DOHH2 (cell line): ENCODE measurements at regions not wholly inside any gene's neighbourhood (a gene's known extent, or its start where the extent isn't known, plus 50 kb on each side); places are given as distances from the start of the nearest gene placed in this dataset.

Experiments
- H3F3A ChIP-seq: fragments of 200-600 bp; sonication (generic), shearing (Covaris generic); 2 replicates; pipeline ENCODE4 v1.6.0; 2016; ENCODE audit warnings: antibody characterized with exemption, mild to moderate bottlenecking; ENCODE audit not compliant: control insufficient read depth, insufficient read depth
- H3K27ac ChIP-seq: fragments of 200-600 bp; sonication (generic); 2 replicates; pipeline ENCODE4 v1.5.1; 2014; ENCODE audit warnings: low read depth, mild to moderate bottlenecking, low read length, moderate library complexity
- H3K27me3 ChIP-seq: fragments of 200-600 bp; sonication (generic); 2 replicates; pipeline ENCODE4 v1.6.1; 2014; ENCODE audit warnings: mild to moderate bottlenecking, low read length, mixed read lengths; ENCODE audit not compliant: control insufficient read depth
- H3K36me3 ChIP-seq: fragments of 200-600 bp; sonication (generic); 2 replicates; pipeline ENCODE4 v1.6.1; 2014; ENCODE audit warnings: mild to moderate bottlenecking, low read length, moderate library complexity, mixed read lengths; ENCODE audit not compliant: control insufficient read depth
- H3K4me1 ChIP-seq: fragments of 200-600 bp; sonication (generic); 2 replicates; pipeline ENCODE4 v1.6.1; 2014; ENCODE audit warnings: mild to moderate bottlenecking, low read length, mixed read lengths; ENCODE audit not compliant: control insufficient read depth
- H3K4me2 ChIP-seq: fragments of 200-600 bp; sonication (generic); 2 replicates; pipeline ENCODE4 v1.6.0; 2014; ENCODE audit warnings: mild to moderate bottlenecking, low read length, moderate library complexity
- H3K4me3 ChIP-seq: fragments of 200-600 bp; sonication (generic); 2 replicates; pipeline ENCODE4 v1.5.1; 2014; ENCODE audit warnings: mild to moderate bottlenecking, low read length, mixed read lengths
- H3K79me2 ChIP-seq: fragments of 200-600 bp; sonication (generic); 2 replicates; pipeline ENCODE4 v1.6.1; 2014; ENCODE audit warnings: mild to moderate bottlenecking, low read length, mixed read lengths; ENCODE audit not compliant: control insufficient read depth
- H3K9me2 ChIP-seq: fragments of 200-600 bp; sonication (generic); replicated peaks from 2 replicates; pipeline ENCODE4 v1.6.1; 2014; ENCODE audit warnings: mild to moderate bottlenecking, low read length, mixed read lengths; ENCODE audit not compliant: control insufficient read depth
- H3K9me3 ChIP-seq: fragments of 200-600 bp; sonication (generic); 2 replicates; pipeline ENCODE4 v1.6.1; 2014; ENCODE audit warnings: antibody characterized with exemption, low read length, mixed read lengths; ENCODE audit not compliant: control insufficient read depth, insufficient read depth
- H4K20me1 ChIP-seq: fragments of 200-600 bp; sonication (generic); 2 replicates; pipeline ENCODE4 v1.6.0; 2014; ENCODE audit warnings: low read depth, mild to moderate bottlenecking, antibody characterized with exemption, low read length, moderate library complexity; ENCODE audit not compliant: control insufficient read depth, insufficient read depth
- CTCF ChIP-seq: fragments of 200-600 bp; sonication (generic); IDR thresholded peaks from one replicate; pipeline ENCODE4 v1.5.1; 2014; ENCODE audit warnings: antibody characterized with exemption, mild to moderate bottlenecking, low read depth, low read length; ENCODE audit not compliant: poor library complexity, severe bottlenecking
- EZH2phosphoT487 ChIP-seq: fragments of 200-600 bp; sonication (generic); IDR thresholded peaks from 2 replicates; pipeline ENCODE4 v1.6.1; 2017; ENCODE audit warnings: borderline replicate concordance, mild to moderate bottlenecking, antibody characterized with exemption, low read length, moderate library complexity, mixed read lengths

DNA sequence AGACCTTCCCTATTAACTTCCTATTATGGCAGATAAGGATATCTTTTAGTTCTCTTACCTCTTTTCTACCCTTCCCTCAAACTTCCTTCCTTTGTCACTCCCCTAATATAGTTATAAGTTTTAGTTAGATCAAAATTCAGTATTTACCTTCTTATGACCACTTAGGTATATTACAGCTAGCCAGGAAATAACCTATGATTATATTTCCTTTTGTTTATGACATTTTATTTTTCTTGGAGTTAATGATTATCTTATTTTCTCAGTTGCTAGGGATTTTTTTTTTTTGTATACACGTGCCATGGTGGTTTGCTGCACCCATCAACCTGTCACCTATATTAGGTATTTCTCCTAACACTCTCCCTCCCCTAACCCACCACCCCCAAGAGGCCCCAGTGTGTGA, 88.2 kb upstream of the ZBED5 start:
- Histone ChIP-seq H3K4me2 (no peak overlapping the region), H3K36me3 (no peaks in the 10 kb centered on the region), H3K27ac (no peak overlapping the region), H3K4me1 (no peaks in the 10 kb centered on the region), H3K4me3 (no peak overlapping the region), H3K79me2 (no peaks in the 10 kb centered on the region), H3K27me3 (peaks cover 16% of the 10 kb centered on the region; the same call in 1 of the 2 replicates), H4K20me1 (no peaks in the 10 kb centered on the region), H3K9me2 (no peaks in the 10 kb centered on the region), H3K9me3 (no peaks in the 10 kb centered on the region), H3F3A (no peaks in the 10 kb centered on the region)
- TF ChIP-seq CTCF (no peak), EZH2phosphoT487 (no peak)

DNA sequence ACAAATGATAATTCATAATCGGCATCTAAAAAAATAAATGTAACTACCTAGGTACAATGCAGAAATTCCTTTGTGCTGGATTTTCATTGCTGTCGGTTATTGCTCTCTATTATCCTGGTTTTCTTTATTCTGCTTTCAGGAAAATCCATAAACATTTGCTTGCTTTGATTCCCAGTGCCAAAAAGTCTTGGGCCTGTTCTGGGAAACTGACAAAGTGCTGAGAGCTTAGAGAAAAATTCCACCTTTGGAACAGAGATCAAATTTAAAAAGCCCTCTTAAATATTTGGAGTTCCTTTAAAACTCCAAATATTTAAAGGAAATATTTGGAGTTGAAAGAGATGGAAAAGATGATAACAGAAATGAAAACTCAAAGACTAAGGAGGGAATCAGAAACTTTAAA, 87.3 kb upstream of the ZBED5 start:
- TF ChIP-seq CTCF, result no peak
- TF ChIP-seq EZH2phosphoT487, result no peak
- Histone ChIP-seq H3K27me3 (peaks cover 24% of the 10 kb centered on the region), H3K4me1 (no peaks in the 10 kb centered on the region), H3K79me2 (no peaks in the 10 kb centered on the region), H3K9me3 (no peaks in the 10 kb centered on the region), H4K20me1 (no peaks in the 10 kb centered on the region), H3K9me2 (no peaks in the 10 kb centered on the region), H3F3A (no peaks in the 10 kb centered on the region), H3K36me3 (no peaks in the 10 kb centered on the region), H3K4me3 (no peak overlapping the region), H3K27ac (no peak overlapping the region), H3K4me2 (no peak overlapping the region)

- Histone ChIP-seq H3K9me3 (no peaks in the 10 kb centered on the region), H3K4me3 (no peak overlapping the region), H3K36me3 (no peaks in the 10 kb centered on the region), H3K79me2 (no peaks in the 10 kb centered on the region), H3K4me2 (no peak overlapping the region), H3K4me1 (no peaks in the 10 kb centered on the region), H3K27me3 (peaks cover 24% of the 10 kb centered on the region), H3K27ac (no peak overlapping the region), H3F3A (no peaks in the 10 kb centered on the region), H4K20me1 (no peaks in the 10 kb centered on the region), H3K9me2 (no peaks in the 10 kb centered on the region)
- no peak for TF ChIP-seq EZH2phosphoT487
- no peak for TF ChIP-seq CTCF
These were observed 86.1 kb upstream of the ZBED5 start for GRCh38 chr11:10943968-10944367.

- Histone ChIP-seq H3K4me1 (no peaks in the 10 kb centered on the region), H3K4me2 (no peak overlapping the region), H3K27me3 (peaks cover 24% of the 10 kb centered on the region), H3K79me2 (no peaks in the 10 kb centered on the region), H3K9me3 (no peaks in the 10 kb centered on the region), H3F3A (no peaks in the 10 kb centered on the region), H4K20me1 (no peaks in the 10 kb centered on the region), H3K4me3 (no peak overlapping the region), H3K9me2 (no peaks in the 10 kb centered on the region), H3K36me3 (no peaks in the 10 kb centered on the region), H3K27ac (no peak overlapping the region)
- no peak for TF ChIP-seq EZH2phosphoT487
- TF ChIP-seq CTCF, result no peak
These were observed 84.8 kb upstream of the ZBED5 start for GRCh38 chr11:10942620-10943019.
